ENCODE measurements at regions not wholly inside any gene's neighbourhood (a gene's known extent, or its start where the extent isn't known, plus 50 kb on each side); places are given as distances from the start of the nearest gene placed in this dataset.
"Not testable (repeated sequence)": the region's sequence is repeated elsewhere in the genome, so short reads cannot be mapped to it uniquely, and the experiment has no call there.

DNA sequence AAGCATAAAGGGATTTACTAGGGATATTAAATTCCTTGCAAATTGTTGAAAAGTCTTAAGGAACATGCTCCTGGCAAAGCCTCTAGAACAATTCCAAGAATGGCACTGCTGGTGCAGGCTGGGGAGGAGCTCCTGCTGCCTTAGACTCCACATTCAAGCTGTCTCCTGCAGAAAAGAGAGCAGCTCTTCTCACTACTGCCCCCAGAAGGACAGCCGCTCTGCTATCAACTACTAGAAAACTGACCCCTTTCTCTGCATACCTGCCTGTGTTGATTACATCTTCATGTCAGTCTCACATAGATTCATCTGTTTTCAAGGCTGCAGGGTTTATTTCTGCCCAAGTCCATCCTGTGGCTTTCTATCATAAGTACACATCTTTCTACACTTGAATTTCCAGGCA lies 312.8 kb downstream of the RPIA start:
- TF ChIP-seq, protein P1, sequence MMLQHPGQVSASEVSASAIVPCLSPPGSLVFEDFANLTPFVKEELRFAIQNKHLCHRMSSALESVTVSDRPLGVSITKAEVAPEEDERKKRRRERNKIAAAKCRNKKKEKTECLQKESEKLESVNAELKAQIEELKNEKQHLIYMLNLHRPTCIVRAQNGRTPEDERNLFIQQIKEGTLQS (IDR thresholded peaks at IDR 0.05; ENCODE audit: borderline replicate concordance, extremely low read depth, low read depth, low read length) = not testable (repeated sequence)
- not testable (repeated sequence) for TF ChIP-seq CBX3 (IDR thresholded peaks at IDR 0.05; ENCODE audit: borderline replicate concordance, low read depth); USF2 (IDR thresholded peaks at IDR 0.05; ENCODE audit: borderline replicate concordance, low read depth, low read length); MEF2A (IDR thresholded peaks at IDR 0.05; ENCODE audit: insufficient read depth, low read depth, low read length); ZNF24 (IDR thresholded peaks at IDR 0.05); YBX1 (IDR thresholded peaks at IDR 0.05); EZH2 (IDR thresholded peaks at IDR 0.05; ENCODE audit: borderline replicate concordance, control insufficient read depth, low read depth, low read length); NRF1 (conservative IDR thresholded peaks at IDR 0.05; ENCODE audit: low read depth, low read length); POLR2A (IDR thresholded peaks at IDR 0.05; ENCODE audit: low read depth, low read length)
- TF ChIP-seq, protein P2, sequence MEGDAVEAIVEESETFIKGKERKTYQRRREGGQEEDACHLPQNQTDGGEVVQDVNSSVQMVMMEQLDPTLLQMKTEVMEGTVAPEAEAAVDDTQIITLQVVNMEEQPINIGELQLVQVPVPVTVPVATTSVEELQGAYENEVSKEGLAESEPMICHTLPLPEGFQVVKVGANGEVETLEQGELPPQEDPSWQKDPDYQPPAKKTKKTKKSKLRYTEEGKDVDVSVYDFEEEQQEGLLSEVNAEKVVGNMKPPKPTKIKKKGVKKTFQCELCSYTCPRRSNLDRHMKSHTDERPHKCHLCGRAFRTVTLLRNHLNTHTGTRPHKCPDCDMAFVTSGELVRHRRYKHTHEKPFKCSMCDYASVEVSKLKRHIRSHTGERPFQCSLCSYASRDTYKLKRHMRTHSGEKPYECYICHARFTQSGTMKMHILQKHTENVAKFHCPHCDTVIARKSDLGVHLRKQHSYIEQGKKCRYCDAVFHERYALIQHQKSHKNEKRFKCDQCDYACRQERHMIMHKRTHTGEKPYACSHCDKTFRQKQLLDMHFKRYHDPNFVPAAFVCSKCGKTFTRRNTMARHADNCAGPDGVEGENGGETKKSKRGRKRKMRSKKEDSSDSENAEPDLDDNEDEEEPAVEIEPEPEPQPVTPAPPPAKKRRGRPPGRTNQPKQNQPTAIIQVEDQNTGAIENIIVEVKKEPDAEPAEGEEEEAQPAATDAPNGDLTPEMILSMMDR (IDR thresholded peaks at IDR 0.05 in 2 of 3, conservative IDR thresholded peaks at IDR 0.05 in 1 of 3; ENCODE audit: control insufficient read depth in 2 of 3, extremely low read depth in 1 of 3, insufficient read depth in 1 of 3, low read depth in 3 of 3, low read length in 3 of 3) = not testable (repeated sequence)
- TF ChIP-seq, protein P3, sequence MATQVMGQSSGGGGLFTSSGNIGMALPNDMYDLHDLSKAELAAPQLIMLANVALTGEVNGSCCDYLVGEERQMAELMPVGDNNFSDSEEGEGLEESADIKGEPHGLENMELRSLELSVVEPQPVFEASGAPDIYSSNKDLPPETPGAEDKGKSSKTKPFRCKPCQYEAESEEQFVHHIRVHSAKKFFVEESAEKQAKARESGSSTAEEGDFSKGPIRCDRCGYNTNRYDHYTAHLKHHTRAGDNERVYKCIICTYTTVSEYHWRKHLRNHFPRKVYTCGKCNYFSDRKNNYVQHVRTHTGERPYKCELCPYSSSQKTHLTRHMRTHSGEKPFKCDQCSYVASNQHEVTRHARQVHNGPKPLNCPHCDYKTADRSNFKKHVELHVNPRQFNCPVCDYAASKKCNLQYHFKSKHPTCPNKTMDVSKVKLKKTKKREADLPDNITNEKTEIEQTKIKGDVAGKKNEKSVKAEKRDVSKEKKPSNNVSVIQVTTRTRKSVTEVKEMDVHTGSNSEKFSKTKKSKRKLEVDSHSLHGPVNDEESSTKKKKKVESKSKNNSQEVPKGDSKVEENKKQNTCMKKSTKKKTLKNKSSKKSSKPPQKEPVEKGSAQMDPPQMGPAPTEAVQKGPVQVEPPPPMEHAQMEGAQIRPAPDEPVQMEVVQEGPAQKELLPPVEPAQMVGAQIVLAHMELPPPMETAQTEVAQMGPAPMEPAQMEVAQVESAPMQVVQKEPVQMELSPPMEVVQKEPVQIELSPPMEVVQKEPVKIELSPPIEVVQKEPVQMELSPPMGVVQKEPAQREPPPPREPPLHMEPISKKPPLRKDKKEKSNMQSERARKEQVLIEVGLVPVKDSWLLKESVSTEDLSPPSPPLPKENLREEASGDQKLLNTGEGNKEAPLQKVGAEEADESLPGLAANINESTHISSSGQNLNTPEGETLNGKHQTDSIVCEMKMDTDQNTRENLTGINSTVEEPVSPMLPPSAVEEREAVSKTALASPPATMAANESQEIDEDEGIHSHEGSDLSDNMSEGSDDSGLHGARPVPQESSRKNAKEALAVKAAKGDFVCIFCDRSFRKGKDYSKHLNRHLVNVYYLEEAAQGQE (IDR thresholded peaks at IDR 0.05; ENCODE audit: low read depth, low read length) = not testable (repeated sequence)
- TF ChIP-seq, protein P4, sequence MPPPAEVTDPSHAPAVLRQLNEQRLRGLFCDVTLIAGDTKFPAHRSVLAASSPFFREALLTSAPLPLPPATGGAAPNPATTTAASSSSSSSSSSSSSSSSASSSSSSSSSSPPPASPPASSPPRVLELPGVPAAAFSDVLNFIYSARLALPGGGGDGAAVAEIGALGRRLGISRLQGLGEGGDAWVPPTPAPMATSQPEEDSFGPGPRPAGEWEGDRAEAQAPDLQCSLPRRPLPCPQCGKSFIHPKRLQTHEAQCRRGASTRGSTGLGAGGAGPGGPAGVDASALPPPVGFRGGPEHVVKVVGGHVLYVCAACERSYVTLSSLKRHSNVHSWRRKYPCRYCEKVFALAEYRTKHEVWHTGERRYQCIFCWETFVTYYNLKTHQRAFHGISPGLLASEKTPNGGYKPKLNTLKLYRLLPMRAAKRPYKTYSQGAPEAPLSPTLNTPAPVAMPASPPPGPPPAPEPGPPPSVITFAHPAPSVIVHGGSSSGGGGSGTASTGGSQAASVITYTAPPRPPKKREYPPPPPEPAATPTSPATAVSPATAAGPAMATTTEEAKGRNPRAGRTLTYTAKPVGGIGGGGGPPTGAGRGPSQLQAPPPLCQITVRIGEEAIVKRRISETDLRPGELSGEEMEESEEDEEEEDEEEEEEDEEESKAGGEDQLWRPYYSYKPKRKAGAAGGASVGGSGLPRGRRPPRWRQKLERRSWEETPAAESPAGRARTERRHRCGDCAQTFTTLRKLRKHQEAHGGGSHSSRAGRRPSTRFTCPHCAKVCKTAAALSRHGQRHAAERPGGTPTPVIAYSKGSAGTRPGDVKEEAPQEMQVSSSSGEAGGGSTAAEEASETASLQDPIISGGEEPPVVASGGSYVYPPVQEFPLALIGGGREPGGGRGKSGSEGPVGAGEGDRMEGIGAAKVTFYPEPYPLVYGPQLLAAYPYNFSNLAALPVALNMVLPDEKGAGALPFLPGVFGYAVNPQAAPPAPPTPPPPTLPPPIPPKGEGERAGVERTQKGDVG (CRISPR knock-in tag; IDR thresholded peaks at IDR 0.05) = not testable (repeated sequence)
- TF ChIP-seq, protein P5, sequence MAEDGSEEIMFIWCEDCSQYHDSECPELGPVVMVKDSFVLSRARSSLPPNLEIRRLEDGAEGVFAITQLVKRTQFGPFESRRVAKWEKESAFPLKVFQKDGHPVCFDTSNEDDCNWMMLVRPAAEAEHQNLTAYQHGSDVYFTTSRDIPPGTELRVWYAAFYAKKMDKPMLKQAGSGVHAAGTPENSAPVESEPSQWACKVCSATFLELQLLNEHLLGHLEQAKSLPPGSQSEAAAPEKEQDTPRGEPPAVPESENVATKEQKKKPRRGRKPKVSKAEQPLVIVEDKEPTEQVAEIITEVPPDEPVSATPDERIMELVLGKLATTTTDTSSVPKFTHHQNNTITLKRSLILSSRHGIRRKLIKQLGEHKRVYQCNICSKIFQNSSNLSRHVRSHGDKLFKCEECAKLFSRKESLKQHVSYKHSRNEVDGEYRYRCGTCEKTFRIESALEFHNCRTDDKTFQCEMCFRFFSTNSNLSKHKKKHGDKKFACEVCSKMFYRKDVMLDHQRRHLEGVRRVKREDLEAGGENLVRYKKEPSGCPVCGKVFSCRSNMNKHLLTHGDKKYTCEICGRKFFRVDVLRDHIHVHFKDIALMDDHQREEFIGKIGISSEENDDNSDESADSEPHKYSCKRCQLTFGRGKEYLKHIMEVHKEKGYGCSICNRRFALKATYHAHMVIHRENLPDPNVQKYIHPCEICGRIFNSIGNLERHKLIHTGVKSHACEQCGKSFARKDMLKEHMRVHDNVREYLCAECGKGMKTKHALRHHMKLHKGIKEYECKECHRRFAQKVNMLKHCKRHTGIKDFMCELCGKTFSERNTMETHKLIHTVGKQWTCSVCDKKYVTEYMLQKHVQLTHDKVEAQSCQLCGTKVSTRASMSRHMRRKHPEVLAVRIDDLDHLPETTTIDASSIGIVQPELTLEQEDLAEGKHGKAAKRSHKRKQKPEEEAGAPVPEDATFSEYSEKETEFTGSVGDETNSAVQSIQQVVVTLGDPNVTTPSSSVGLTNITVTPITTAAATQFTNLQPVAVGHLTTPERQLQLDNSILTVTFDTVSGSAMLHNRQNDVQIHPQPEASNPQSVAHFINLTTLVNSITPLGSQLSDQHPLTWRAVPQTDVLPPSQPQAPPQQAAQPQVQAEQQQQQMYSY (CRISPR knock-in tag; IDR thresholded peaks at IDR 0.05) = not testable (repeated sequence)
